Neural crest cell (in vitro differentiated cells): ENCODE measurements at regions not wholly inside any gene's neighbourhood (a gene's known extent, or its start where the extent isn't known, plus 50 kb on each side); places are given as distances from the start of the nearest gene placed in this dataset.

Experiments used
- DNase-seq: peaks from one replicate; pipeline ENCODE4 v3.0.0; 2021; ENCODE audit warnings: low read depth, mixed read lengths, low spot score
- H3K27ac Mint-ChIP-seq: one replicate; pipeline ENCODE4 v1.8.0; 2021; ENCODE audit warnings: mild to moderate bottlenecking, mixed read lengths; ENCODE audit not compliant: unreplicated experiment
- H3K27me3 Mint-ChIP-seq: 2 replicates; pipeline ENCODE4 v1.8.0; 2021; ENCODE audit warnings: low read depth, mild to moderate bottlenecking, mixed read lengths
- H3K36me3 Mint-ChIP-seq: 2 replicates; pipeline ENCODE4 v1.8.0; 2021; ENCODE audit warnings: low read depth, mild to moderate bottlenecking, mixed read lengths
- H3K4me1 Mint-ChIP-seq: 2 replicates; pipeline ENCODE4 v1.8.0; 2021; ENCODE audit warnings: mixed read lengths
- H3K4me3 Mint-ChIP-seq: one replicate; pipeline ENCODE4 v1.8.0; 2021; ENCODE audit warnings: mild to moderate bottlenecking, mixed read lengths
- H3K9me3 Mint-ChIP-seq: 2 replicates; pipeline ENCODE4 v1.8.0; 2021; ENCODE audit warnings: mixed read lengths
- CTCF ChIP-seq: fragments of 200-600 bp; sonication (generic); conservative IDR thresholded peaks from 2 replicates; pipeline ENCODE4 v1.5.0; 2021; ENCODE audit warnings: antibody characterized with exemption, mild to moderate bottlenecking

DNA sequence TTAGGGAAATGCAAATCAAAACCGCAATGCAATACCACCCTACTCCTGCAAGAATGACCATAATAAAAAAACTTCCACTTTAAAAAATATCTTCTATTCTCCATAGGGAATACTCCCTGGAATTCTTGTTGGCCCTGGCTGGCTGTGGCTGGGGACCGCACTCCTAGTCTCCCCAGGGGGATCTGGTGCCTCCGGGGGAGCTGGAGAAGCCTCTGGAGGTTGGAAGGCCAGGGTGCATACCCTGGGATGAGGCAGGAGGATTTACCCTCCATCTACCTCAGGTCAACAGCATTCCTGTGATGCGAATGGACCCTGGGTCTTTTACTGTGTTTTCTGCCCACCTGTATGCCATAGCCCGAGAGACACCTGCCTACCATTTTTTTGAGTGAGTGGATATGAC lies 120.0 kb upstream of the ZNF536 start:
- no peak for DNase-seq
- Mint-ChIP-seq H3K27me3 (peaks cover 48% of the 10 kb centered on the region), H3K4me1 (peaks cover 23% of the 10 kb centered on the region)

DNA sequence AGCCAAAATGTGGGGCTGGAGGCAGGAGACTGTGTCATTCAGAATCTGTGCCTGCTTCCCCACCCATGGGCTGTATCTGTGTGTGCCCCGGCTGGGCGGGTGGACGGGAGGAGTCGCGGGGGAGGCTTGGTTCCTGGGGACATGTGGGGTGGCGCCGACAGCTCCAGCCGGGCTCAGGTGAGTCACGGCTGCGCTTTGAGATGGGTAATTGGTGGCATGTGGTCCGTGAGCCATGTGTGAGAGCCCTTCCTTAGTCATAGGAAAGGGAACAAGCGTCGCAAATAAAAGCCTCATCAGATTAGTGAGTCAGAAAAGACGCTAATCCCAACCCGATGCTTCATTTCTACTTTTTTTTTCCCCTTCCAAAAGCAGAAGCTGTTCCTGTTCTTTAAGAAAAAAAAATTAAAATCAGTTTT lies 118.6 kb upstream of the ZNF536 start:
- no peaks in the 10 kb centered on the region for H3K36me3 Mint-ChIP-seq
- no peak overlapping the region for H3K4me3 Mint-ChIP-seq
- no peak for TF ChIP-seq CTCF
- DNase-seq, result no peak
- peaks cover 23% of the 10 kb centered on the region for H3K4me1 Mint-ChIP-seq
- peaks cover 48% of the 10 kb centered on the region for H3K27me3 Mint-ChIP-seq
- no peak overlapping the region for H3K27ac Mint-ChIP-seq
- no peaks in the 10 kb centered on the region for H3K9me3 Mint-ChIP-seq

More for the DNA sequence above, 120.0 kb upstream of the ZNF536 start:
- no peak for TF ChIP-seq CTCF
- no peak overlapping the region for H3K4me3 Mint-ChIP-seq
- H3K36me3 Mint-ChIP-seq, result no peaks in the 10 kb centered on the region
- no peak overlapping the region for H3K27ac Mint-ChIP-seq
- H3K9me3 Mint-ChIP-seq, result no peaks in the 10 kb centered on the region

- Mint-ChIP-seq H3K9me3 (no peaks in the 10 kb centered on the region), H3K4me1 (peaks cover 23% of the 10 kb centered on the region)
Observed at GRCh38 chr19:30254158-30254557, 118.0 kb upstream of the ZNF536 start.

GRCh38 chr19:30254789-30255188 lies 117.4 kb upstream of the ZNF536 start:
- Mint-ChIP-seq H3K9me3 (no peaks in the 10 kb centered on the region), H3K27me3 (peaks cover 48% of the 10 kb centered on the region), H3K27ac (no peak overlapping the region), H3K4me1 (peaks cover 23% of the 10 kb centered on the region), H3K4me3 (no peak overlapping the region), H3K36me3 (no peaks in the 10 kb centered on the region)
- TF ChIP-seq CTCF, result no peak
- no peak for DNase-seq

More at GRCh38 chr19:30254158-30254557, 118.0 kb upstream of the ZNF536 start:
- TF ChIP-seq CTCF, result no peak
- DNase-seq, result no peak
- Mint-ChIP-seq H3K27me3 (peaks cover 48% of the 10 kb centered on the region), H3K36me3 (no peaks in the 10 kb centered on the region), H3K27ac (no peak overlapping the region), H3K4me3 (no peak overlapping the region)

GRCh38 chr19:30255791-30256495 lies 116.2 kb upstream of the ZNF536 start:
- H3K9me3 Mint-ChIP-seq, result no peaks in the 10 kb centered on the region
- peaks cover 3% of the 10 kb centered on the region for H3K36me3 Mint-ChIP-seq
- peaks cover 23% of the 10 kb centered on the region for H3K4me1 Mint-ChIP-seq
- no peak for DNase-seq
- no peak overlapping the region for H3K4me3 Mint-ChIP-seq
- H3K27ac Mint-ChIP-seq, result no peak overlapping the region
- no peak for TF ChIP-seq CTCF
- H3K27me3 Mint-ChIP-seq, result peaks cover 41% of the 10 kb centered on the region
